ENCODE measurements at regions not wholly inside any gene's neighbourhood (a gene's known extent, or its start where the extent isn't known, plus 50 kb on each side); places are given as distances from the start of the nearest gene placed in this dataset.

DNA sequence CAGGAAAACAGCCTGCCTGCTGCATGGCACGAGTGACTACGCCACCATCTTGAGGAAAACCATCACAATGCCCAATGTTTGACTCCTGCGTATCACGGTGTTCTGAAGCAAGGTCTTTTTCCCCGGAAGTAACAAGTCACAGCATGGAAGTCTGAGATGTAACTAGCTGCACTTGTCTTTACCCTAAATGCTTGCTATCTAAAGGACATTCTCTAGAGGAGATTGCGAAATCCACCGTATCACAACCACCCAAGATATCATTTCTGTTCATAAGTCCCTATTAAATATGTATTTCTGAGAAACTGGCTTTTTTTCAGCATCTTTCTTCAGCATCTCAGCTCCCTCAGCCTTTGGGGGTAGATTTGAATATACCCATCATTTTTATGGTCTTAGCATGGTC, 1565.1 kb downstream of the ARAP2 start:
- H3K27me3 ChIP-seq, result no peaks in the 10 kb centered on the region
- H3K4me1 ChIP-seq (ENCODE audit: insufficient read depth), result no peaks in the 10 kb centered on the region
- H3K9me2 ChIP-seq (replicated peaks; ENCODE audit: insufficient read depth), result no peaks in the 10 kb centered on the region
- H3K27ac ChIP-seq, result no peak overlapping the region
- no peaks in the 10 kb centered on the region for H3K79me2 ChIP-seq
- H4K20me1 ChIP-seq (ENCODE audit: insufficient read depth, poor library complexity, severe bottlenecking), result no peaks in the 10 kb centered on the region
- H3K9me3 ChIP-seq (ENCODE audit: low read depth), result no peaks in the 10 kb centered on the region
- H3K4me2 ChIP-seq, result no peak overlapping the region
- DNase-seq (ENCODE audit: low spot score), result no peak
- WGBS (ENCODE audit: low lambda C conversion rate, missing lambda C conversion rate), result 94% methylated on average over 7 of the region's 7 CpGs
- no peak overlapping the region for H2AFZ ChIP-seq
- no peak overlapping the region for H3K4me3 ChIP-seq
- TF ChIP-seq, protein P1, sequence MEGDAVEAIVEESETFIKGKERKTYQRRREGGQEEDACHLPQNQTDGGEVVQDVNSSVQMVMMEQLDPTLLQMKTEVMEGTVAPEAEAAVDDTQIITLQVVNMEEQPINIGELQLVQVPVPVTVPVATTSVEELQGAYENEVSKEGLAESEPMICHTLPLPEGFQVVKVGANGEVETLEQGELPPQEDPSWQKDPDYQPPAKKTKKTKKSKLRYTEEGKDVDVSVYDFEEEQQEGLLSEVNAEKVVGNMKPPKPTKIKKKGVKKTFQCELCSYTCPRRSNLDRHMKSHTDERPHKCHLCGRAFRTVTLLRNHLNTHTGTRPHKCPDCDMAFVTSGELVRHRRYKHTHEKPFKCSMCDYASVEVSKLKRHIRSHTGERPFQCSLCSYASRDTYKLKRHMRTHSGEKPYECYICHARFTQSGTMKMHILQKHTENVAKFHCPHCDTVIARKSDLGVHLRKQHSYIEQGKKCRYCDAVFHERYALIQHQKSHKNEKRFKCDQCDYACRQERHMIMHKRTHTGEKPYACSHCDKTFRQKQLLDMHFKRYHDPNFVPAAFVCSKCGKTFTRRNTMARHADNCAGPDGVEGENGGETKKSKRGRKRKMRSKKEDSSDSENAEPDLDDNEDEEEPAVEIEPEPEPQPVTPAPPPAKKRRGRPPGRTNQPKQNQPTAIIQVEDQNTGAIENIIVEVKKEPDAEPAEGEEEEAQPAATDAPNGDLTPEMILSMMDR (IDR thresholded peaks at IDR 0.05; ENCODE audit: poor library complexity), result no peak
- TF ChIP-seq EZH2phosphoT487 (IDR thresholded peaks at IDR 0.05; ENCODE audit: low read depth, severe bottlenecking, unreplicated experiment) (no peak), EZH2 (IDR thresholded peaks at IDR 0.05; ENCODE audit: borderline replicate concordance) (no peak)
- no peaks in the 10 kb centered on the region for H3K36me3 ChIP-seq (replicated peaks; ENCODE audit: insufficient read depth, low read depth)

DNA sequence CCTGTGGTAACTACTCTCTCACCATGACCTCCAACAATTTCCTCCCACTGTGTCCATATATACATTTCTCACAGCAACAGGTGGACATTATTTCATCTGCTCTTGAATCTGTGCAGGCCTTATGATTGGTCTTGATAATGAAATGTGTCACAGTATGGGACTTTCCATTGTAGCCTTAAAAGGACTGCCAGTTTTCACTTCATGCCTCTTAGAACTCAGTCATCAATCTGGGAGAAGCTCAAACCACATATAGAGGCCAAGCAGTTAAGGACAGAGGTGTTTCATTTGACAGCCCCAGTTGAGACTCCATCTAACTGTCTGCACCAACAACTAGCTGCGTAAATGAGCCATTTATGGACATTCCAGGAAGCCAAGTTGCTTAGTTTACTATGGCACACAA, 1534.8 kb downstream of the ARAP2 start:
- H3K9me3 ChIP-seq (ENCODE audit: low read depth), result no peaks in the 10 kb centered on the region
- no peaks in the 10 kb centered on the region for H3K36me3 ChIP-seq (replicated peaks; ENCODE audit: insufficient read depth, low read depth)
- H3K27me3 ChIP-seq, result no peaks in the 10 kb centered on the region

DNA sequence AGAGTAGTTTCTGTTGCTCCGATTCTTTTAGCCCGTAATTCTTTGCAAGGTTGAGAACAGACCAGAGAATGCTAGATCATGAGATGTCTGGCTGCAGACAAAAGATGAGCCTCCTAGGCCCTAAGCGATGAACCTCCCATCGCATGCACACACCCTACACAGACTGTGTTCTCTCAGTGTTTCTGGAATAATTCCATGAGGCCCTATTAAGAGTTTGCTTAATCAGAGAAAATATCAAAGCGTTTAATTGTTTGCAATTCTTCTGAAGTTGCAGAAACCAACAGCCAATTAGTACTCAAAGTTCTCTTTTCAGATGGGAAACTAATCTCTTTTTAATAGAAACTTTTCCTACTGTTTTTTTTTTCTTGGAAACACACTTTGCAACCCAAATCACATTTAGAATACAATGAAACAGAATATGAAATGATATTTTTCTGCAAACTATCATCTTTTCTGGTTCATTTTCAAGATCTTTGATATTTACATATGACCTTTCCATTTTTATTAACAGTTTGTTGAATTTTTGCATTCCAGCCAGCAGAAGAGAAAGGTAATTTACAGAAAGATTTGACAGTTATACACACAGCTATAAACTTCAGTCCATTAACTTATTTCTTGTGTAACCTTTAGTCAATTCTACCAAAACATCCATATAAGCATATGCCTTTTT, 1525.6 kb downstream of the ARAP2 start:
- no peaks in the 10 kb centered on the region for H4K20me1 ChIP-seq (ENCODE audit: insufficient read depth, poor library complexity, severe bottlenecking)
- no peak overlapping the region for H3K27ac ChIP-seq
- H3K4me1 ChIP-seq (ENCODE audit: insufficient read depth), result no peaks in the 10 kb centered on the region
- H3K36me3 ChIP-seq (replicated peaks; ENCODE audit: insufficient read depth, low read depth), result no peaks in the 10 kb centered on the region
- TF ChIP-seq EZH2phosphoT487 (IDR thresholded peaks at IDR 0.05; ENCODE audit: low read depth, severe bottlenecking, unreplicated experiment), result no peak
- no peak for TF ChIP-seq EZH2 (IDR thresholded peaks at IDR 0.05; ENCODE audit: borderline replicate concordance)
- TF ChIP-seq, protein P1 (IDR thresholded peaks at IDR 0.05; ENCODE audit: poor library complexity), result no peak
- H2AFZ ChIP-seq, result no peak overlapping the region
- 77% methylated on average over 5 of the region's 5 CpGs for WGBS (ENCODE audit: low lambda C conversion rate, missing lambda C conversion rate)
- H3K4me2 ChIP-seq, result no peak overlapping the region
- H3K9me2 ChIP-seq (replicated peaks; ENCODE audit: insufficient read depth), result no peaks in the 10 kb centered on the region
- H3K79me2 ChIP-seq, result no peaks in the 10 kb centered on the region
- H3K4me3 ChIP-seq, result no peak overlapping the region
- no peak for DNase-seq (ENCODE audit: low spot score)
- no peaks in the 10 kb centered on the region for H3K9me3 ChIP-seq (ENCODE audit: low read depth)
- no peaks in the 10 kb centered on the region for H3K27me3 ChIP-seq

More for the DNA sequence above, 1534.8 kb downstream of the ARAP2 start:
- Histone ChIP-seq H3K27ac (no peak overlapping the region), H3K79me2 (no peaks in the 10 kb centered on the region), H3K4me1 (ENCODE audit: insufficient read depth) (no peaks in the 10 kb centered on the region), H3K9me2 (replicated peaks; ENCODE audit: insufficient read depth) (no peaks in the 10 kb centered on the region), H4K20me1 (ENCODE audit: insufficient read depth, poor library complexity, severe bottlenecking) (no peaks in the 10 kb centered on the region), H3K4me3 (no peak overlapping the region), H2AFZ (no peak overlapping the region), H3K4me2 (no peak overlapping the region)
- TF ChIP-seq EZH2 (IDR thresholded peaks at IDR 0.05; ENCODE audit: borderline replicate concordance) (no peak), EZH2phosphoT487 (IDR thresholded peaks at IDR 0.05; ENCODE audit: low read depth, severe bottlenecking, unreplicated experiment) (no peak)
- TF ChIP-seq, protein P1 (IDR thresholded peaks at IDR 0.05; ENCODE audit: poor library complexity), result no peak
- DNase-seq (ENCODE audit: low spot score), result no peak
- WGBS (ENCODE audit: low lambda C conversion rate, missing lambda C conversion rate), result 89% methylated on average over 1 of the region's 1 CpG
